Activated CD8-positive, alpha-beta memory T cell treated with anti-CD3 and anti-CD28 coated beads, Interleukin-2, amount 50 U/mL, for 1 hour (primary cell): ENCODE measurements at regions not wholly inside any gene's neighbourhood (a gene's known extent, or its start where the extent isn't known, plus 50 kb on each side); places are given as distances from the start of the nearest gene placed in this dataset.

Experiments used
- DNase-seq: peaks from one replicate; pipeline ENCODE4 v3.0.0-alpha.2; 2020; ENCODE audit errors: extremely low read depth

DNA sequence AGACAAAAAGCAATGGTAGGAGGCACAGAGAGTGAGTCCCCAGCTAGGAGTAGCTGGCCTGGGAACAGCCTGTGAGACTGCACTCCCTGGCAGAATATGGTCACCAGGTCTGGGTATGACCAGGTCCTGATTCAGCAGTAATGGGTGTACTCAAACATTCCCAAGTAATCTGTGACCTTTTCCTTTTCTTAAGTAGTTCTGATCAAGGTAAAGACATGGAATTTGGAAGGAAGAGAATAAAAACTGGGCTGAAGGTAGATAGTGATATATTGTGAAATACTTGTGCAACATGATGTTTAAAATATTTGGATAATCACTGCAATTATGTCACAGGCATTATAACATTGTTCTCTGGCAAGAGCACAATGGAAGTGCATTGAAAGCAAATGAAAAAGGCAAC, 147.2 kb upstream of the DPYD start:
- DNase-seq: no peak

DNA sequence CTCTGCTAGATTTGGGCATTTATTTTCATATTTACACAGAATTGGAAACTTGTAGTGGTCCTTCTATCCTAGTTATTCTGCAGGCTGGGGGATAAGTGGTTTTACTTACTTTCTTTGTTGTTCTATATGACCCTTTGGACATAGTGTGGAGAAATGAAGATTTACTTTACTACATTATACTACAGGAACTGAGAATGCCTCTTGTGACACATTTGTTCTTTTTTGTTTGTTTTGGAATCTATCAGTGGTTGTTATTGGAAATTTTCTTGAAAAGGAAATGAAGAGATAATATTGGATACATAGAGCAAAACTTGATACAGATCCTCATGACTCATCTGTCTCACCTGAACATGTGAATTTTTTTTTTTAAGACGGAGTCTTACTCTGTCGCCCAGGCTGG, 146.1 kb upstream of the DPYD start:
- no peak for DNase-seq

- no peak for DNase-seq
These were observed 138.8 kb upstream of the DPYD start for GRCh38 chr1:98059620-98060019.

DNA sequence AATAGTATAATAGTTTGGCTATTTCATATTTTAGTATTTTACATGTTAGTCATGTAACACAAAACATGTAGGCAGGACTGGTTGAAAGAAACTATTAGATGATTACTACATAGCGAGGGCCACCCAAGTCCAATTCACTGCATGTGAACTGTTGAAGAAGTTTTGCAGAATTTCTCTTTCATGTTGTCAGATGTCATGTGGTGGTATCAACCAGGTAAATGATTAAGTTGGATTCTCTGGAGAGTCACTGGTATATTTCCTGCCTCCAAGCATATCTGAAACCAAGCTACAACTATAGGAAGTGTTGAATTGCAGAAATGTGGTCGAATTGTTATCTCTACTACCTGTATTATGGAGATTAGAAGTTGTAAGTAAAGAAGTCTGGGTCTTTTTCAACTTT, 137.8 kb upstream of the DPYD start:
- DNase-seq: no peak

- DNase-seq: no peak
These were observed 136.5 kb upstream of the DPYD start for GRCh38 chr1:98057236-98057910.

- no peak for DNase-seq
These were observed 135.9 kb upstream of the DPYD start for GRCh38 chr1:98056781-98057180.

- DNase-seq: no peak
These were observed 134.6 kb upstream of the DPYD start for GRCh38 chr1:98055457-98055856.

- no peak for DNase-seq
These were observed 134.0 kb upstream of the DPYD start for GRCh38 chr1:98054786-98055185.

DNA sequence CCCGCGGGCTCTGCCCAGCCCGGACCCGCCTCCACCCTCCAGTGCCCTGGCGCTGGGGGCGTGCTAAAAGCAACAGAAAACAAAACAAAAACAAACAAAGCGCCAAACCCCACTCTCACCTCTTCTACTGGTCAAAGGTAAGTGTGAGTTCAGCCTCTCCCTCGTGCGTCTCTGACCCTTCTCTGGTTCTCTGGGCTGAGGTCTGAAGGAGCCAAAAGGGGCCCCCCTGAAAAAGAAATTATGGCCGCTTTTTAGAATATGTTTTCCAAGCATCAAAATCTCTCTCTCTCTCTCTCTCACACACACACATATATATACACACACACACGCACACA, 133.5 kb upstream of the DPYD start:
- no peak for DNase-seq

- DNase-seq: no peak
These were observed 132.9 kb upstream of the DPYD start for GRCh38 chr1:98053471-98054366.

DNA sequence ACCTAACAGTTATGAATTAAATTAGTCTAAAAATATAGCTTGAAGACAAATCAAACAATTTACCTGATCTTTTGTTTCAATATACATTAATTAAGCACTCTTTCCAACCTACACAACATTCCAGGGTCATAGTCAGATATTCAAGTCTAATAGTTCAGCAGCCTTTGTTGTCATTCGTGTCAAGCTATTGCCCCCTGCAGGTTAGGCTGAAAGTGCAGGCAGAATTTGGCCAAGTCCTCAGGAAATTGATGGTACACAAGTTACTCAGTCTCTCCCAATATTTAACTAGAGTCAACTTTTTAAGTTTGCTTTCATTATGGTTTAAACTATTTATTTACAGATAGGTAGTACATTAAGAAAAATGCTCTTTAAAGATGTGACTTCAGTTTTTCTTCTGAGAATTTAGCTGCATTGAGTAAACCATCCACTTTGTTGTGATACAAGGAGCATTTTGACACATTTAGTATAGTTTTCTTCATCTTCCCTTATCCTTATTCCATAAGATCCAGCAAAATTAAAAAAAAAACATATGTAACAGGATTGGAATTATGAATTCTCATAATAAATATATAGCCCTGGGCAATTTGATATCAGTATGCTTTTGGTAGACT, 130.3 kb upstream of the DPYD start:
- peak; percentile 37 for DNase-seq

DNA sequence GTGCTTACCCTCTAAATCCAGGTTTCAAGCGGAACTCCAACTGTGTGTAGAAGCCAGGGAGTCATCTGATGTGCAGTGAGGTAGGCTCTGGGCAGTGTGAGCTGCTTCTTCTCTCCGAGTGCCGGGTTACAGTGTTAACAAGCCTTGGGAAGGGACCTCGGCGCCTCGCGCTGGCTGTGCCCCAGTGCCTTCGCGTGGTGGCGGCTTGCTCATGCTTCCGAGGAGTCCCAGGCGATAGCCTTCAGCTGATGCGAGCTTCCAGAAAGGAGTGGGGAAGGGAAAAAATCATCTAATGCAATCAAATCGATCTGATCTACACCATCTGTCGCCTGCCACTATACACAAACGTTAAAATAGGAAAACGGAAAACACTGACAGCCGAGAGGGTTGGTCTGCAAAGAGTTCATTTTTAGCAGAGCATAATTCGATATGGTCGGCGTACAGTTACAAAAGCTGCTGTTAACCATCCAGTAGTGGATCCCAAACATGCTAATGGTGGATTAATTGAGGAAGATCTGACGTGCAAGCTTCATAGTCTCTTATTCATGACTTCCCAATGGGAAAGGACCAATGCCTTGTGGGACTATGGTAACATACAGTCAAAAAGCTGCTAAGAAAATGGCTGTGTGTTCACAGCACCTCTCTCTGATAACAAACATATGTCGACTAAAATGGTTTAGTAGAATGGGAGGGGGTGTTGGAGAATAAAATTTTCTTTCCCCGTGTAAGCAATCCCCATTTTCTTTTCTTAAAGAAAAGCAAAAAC, 128.7 kb upstream of the DPYD start:
- no peak for DNase-seq

- no peak for DNase-seq
These were observed 128.0 kb upstream of the DPYD start for GRCh38 chr1:98048751-98049325.

- no peak for DNase-seq
These were observed 127.4 kb upstream of the DPYD start for GRCh38 chr1:98048244-98048643.

GRCh38 chr1:98047171-98047570, 126.3 kb upstream of the DPYD start:
- no peak for DNase-seq

GRCh38 chr1:98045767-98046641, 125.2 kb upstream of the DPYD start:
- DNase-seq: no peak

GRCh38 chr1:98045211-98045766, 124.5 kb upstream of the DPYD start:
- no peak for DNase-seq

- DNase-seq: no peak
These were observed 123.9 kb upstream of the DPYD start for GRCh38 chr1:98044766-98045165.

DNA sequence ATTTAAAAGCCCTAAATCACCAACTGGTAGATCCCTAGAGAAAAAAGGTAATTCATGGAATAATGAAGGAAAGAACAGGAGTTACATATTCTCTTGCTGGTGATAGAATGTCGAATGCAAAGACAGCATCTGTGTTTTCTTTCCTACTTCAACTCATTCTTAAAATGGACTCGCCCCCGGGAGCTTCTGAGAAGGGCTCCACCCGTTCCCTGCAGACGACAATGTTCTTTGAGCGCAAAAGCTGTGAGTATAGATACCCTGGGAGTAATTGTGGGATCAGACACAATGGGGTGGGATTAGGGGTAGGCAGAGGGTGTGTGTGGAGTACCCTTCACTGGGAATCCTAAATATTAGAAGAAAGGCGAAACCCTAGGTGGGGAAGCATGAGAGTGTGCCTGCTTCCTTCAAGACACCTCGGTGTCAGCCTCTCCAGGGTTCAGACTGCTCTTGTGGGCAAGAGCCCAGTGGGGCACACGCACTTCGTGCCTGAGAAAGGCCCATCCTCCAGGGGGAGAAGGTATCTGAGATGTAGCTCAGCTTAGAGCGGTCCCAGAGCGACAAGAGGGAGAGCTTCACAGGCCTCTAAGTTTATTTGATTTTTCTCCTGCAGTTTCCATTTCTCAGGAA, 123.3 kb upstream of the DPYD start:
- no peak for DNase-seq

- DNase-seq: no peak
These were observed 114.8 kb upstream of the DPYD start for GRCh38 chr1:98035602-98036002.
